Breast epithelium (tissue), 4 donors: ENCODE measurements at regions not wholly inside any gene's neighbourhood (a gene's known extent, or its start where the extent isn't known, plus 50 kb on each side); places are given as distances from the start of the nearest gene placed in this dataset.

Experiments used
- DNase-seq, 2 donors: peaks; one replicate each; pipeline ENCODE4 v3.0.0-alpha.2; 2019; ENCODE audit warnings: low spot score in 2 of 2
- H3K27ac ChIP-seq, 2 donors: fragments of 200-600 bp; sonication (generic) in 1 of 2; one replicate each; pipeline ENCODE4 v1.5.1; 2016 to 2019; ENCODE audit warnings: mild to moderate bottlenecking in 1 of 2
- H3K27me3 ChIP-seq, 2 donors: fragments of 200-600 bp; sonication (generic) in 1 of 2; one replicate each; pipeline versions ENCODE4 v1.5.1 to v1.6.0; 2017 to 2019; ENCODE audit warnings: control low read depth in 1 of 2, mild to moderate bottlenecking in 1 of 2
- H3K36me3 ChIP-seq: fragments of 200-600 bp; one replicate; pipeline ENCODE4 v1.5.1; 2019
- H3K4me1 ChIP-seq, 2 donors: fragments of 200-600 bp; sonication (generic); one replicate each; pipeline ENCODE4 v1.5.1; 2016 to 2019; ENCODE audit warnings: control low read depth in 1 of 2
- H3K4me3 ChIP-seq, 3 donors: fragments of 200-600 bp; sonication (generic); 1 replicate in 2 of 3; 2 replicates in 1 of 3; pipeline ENCODE4 v1.5.1; 2016 to 2019; ENCODE audit warnings: mild to moderate bottlenecking in 3 of 3, moderate library complexity in 2 of 3
- H3K9me3 ChIP-seq, 2 donors: fragments of 200-600 bp; sonication (generic) in 1 of 2; one replicate each; pipeline ENCODE4 v1.5.1; 2016 to 2019; ENCODE audit warnings: control low read depth in 1 of 2
- POLR2A ChIP-seq: fragments of 450-650 bp; IDR thresholded peaks from one replicate; pipeline ENCODE4 v1.6.1; 2016; ENCODE audit warnings: antibody characterized with exemption, mild to moderate bottlenecking, moderate library complexity
- POLR2AphosphoS5 ChIP-seq, 3 donors: sonication (generic); formaldehyde crosslinking; IDR thresholded peaks; one replicate each; pipeline ENCODE4 v1.6.1; 2017; ENCODE audit warnings: antibody characterized with exemption in 3 of 3
- intact Hi-C: fragments of 100-400 bp; cut with DNase I; formaldehyde crosslinking; loops from one replicate; pipeline ENCODE4 v1.15.1; 2023; ENCODE audit warnings: low total_unique reads
- TF ChIP-seq, protein P1 (sequence below), 3 donors: fragments of 450-650 bp; IDR thresholded peaks; one replicate each; pipeline ENCODE4 v1.5.1; 2016 to 2017; ENCODE audit warnings: antibody characterized with exemption in 3 of 3, mild to moderate bottlenecking in 3 of 3, moderate library complexity in 3 of 3

GRCh38 chr12:108021141-108021540 lies 107.9 kb upstream of the WSCD2 start:
- DNase-seq, result no peak
- no peaks in the 10 kb centered on the region for H3K4me1 ChIP-seq
- TF ChIP-seq POLR2A, result no peak
- TF ChIP-seq, protein P1, sequence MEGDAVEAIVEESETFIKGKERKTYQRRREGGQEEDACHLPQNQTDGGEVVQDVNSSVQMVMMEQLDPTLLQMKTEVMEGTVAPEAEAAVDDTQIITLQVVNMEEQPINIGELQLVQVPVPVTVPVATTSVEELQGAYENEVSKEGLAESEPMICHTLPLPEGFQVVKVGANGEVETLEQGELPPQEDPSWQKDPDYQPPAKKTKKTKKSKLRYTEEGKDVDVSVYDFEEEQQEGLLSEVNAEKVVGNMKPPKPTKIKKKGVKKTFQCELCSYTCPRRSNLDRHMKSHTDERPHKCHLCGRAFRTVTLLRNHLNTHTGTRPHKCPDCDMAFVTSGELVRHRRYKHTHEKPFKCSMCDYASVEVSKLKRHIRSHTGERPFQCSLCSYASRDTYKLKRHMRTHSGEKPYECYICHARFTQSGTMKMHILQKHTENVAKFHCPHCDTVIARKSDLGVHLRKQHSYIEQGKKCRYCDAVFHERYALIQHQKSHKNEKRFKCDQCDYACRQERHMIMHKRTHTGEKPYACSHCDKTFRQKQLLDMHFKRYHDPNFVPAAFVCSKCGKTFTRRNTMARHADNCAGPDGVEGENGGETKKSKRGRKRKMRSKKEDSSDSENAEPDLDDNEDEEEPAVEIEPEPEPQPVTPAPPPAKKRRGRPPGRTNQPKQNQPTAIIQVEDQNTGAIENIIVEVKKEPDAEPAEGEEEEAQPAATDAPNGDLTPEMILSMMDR (IDR thresholded peaks at IDR 0.05), result no peak

DNA sequence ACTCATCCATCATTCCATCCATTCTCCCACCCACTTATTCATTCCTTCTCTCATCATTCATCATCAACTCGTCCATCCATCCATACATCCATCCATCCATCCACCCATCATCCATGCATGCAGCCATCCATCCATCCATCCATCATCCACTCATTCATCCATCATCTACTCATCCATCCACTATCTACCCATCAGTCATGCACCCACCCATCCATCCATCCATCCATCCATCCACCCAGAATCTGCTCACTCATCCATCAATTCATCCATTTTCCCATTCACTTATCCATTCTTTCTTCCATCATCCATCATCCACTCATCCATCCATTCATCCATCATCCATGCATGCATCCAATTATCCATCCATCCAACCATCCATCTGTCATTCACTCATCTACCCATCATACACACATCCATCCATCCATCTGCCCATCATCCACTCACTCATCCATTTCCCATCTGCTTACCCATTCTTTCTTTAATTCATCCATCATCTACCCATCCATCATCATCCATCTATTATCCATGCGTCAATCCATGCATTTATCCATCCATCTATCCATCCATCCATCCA lies 107.1 kb upstream of the WSCD2 start:
- Histone ChIP-seq H3K4me3 (no peak overlapping the region), H3K9me3 (no peaks in the 10 kb centered on the region), H3K4me1 (no peaks in the 10 kb centered on the region), H3K27ac (no peak overlapping the region), H3K27me3 (no peaks in the 10 kb centered on the region), H3K36me3 (no peaks in the 10 kb centered on the region)
- no peak for DNase-seq
- TF ChIP-seq POLR2AphosphoS5 (IDR thresholded peaks at IDR 0.05) (no peak), POLR2A (no peak)
- TF ChIP-seq, protein P1 (IDR thresholded peaks at IDR 0.05), result no peak
- intact Hi-C loops, result no loop called here

More at GRCh38 chr12:108021141-108021540, 107.9 kb upstream of the WSCD2 start:
- H3K36me3 ChIP-seq, result no peaks in the 10 kb centered on the region
- intact Hi-C loops, result no loop called here
- no peaks in the 10 kb centered on the region for H3K9me3 ChIP-seq
- H3K4me3 ChIP-seq, result no peak overlapping the region
- H3K27ac ChIP-seq, result no peak overlapping the region
- H3K27me3 ChIP-seq, result no peaks in the 10 kb centered on the region

- Histone ChIP-seq H3K27me3 (peaks cover 0 to 9% of the 10 kb centered on the region in 2 donors), H3K4me3 (no peak overlapping the region), H3K27ac (no peak overlapping the region), H3K36me3 (no peaks in the 10 kb centered on the region), H3K4me1 (no peaks in the 10 kb centered on the region), H3K9me3 (no peaks in the 10 kb centered on the region)
- no peak for DNase-seq
- intact Hi-C loops, result no loop called here
- TF ChIP-seq, protein P1 (IDR thresholded peaks at IDR 0.05), result no peak
- TF ChIP-seq POLR2AphosphoS5 (IDR thresholded peaks at IDR 0.05) (no peak), POLR2A (no peak)
These were observed 99.8 kb upstream of the WSCD2 start for GRCh38 chr12:108029051-108029835.

DNA sequence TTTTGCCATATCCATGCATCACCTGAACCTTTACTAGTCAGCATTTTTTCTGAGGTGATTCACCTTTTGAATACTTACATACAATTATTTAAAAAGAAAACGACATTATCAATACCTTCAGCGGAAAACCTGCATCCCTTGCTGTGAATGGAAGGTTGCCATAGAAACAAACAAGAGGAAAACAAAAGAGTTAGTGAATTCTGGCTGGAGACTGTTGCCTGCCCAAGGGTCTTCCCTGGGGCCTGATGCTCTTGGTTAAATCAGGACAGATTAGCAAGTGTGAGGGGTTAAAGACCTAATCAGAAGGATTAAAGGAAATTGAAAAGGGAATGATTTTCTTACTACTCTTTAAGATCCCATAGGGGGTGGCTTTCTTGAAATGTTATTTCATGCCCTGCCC lies 96.0 kb upstream of the WSCD2 start:
- Histone ChIP-seq H3K27me3 (no peaks in the 10 kb centered on the region), H3K9me3 (no peaks in the 10 kb centered on the region), H3K27ac (no peak overlapping the region), H3K4me3 (no peak overlapping the region), H3K36me3 (no peaks in the 10 kb centered on the region), H3K4me1 (no peaks in the 10 kb centered on the region)
- intact Hi-C loops, result loop anchor here (5.0 kb wide), 1 partner anchor 894 kb away; no protein-coding TSS in a partner anchor
- no peak for DNase-seq
- TF ChIP-seq, protein P1 (IDR thresholded peaks at IDR 0.05), result no peak
- TF ChIP-seq POLR2A, result no peak
- TF ChIP-seq POLR2AphosphoS5 (IDR thresholded peaks at IDR 0.05), result no peak

DNA sequence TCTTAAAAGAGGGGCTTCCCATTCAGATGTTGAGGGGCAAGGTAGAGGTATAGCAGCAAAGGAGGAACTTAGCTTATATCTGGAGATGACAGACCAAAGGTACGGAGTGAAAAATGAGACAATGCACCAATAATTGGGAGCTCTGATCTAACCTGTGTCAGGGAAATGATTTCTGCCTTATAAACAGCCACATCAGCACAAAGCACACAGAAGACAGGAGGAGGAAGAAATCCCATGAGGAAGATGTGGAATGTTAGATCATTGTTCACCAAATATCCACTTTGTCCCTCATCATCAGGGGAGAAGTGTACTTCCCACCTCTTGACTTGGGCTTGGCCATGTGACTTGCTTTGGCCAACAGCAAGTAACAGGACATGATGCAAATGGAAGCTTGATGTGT lies 93.7 kb upstream of the WSCD2 start:
- Histone ChIP-seq H3K27me3 (no peaks in the 10 kb centered on the region), H3K9me3 (no peaks in the 10 kb centered on the region), H3K27ac (no peak overlapping the region), H3K36me3 (no peaks in the 10 kb centered on the region), H3K4me3 (no peak overlapping the region), H3K4me1 (no peaks in the 10 kb centered on the region)
- intact Hi-C loops, result no loop called here
- TF ChIP-seq, protein P1 (IDR thresholded peaks at IDR 0.05), result no peak
- TF ChIP-seq POLR2A (no peak), POLR2AphosphoS5 (IDR thresholded peaks at IDR 0.05) (no peak)
- no peak for DNase-seq
